Thyroid gland (tissue), 4 donors: ENCODE measurements at regions not wholly inside any gene's neighbourhood (a gene's known extent, or its start where the extent isn't known, plus 50 kb on each side); places are given as distances from the start of the nearest gene placed in this dataset.
"Not testable (repeated sequence)": the region's sequence is repeated elsewhere in the genome, so short reads cannot be mapped to it uniquely, and the experiment has no call there.

Source experiments
- POLR2A ChIP-seq, 2 donors: fragments of 450-650 bp; IDR thresholded peaks; one replicate each; pipeline ENCODE4 v1.6.1; 2017; ENCODE audit warnings: antibody characterized with exemption in 2 of 2, mild to moderate bottlenecking in 2 of 2, moderate library complexity in 1 of 2
- TF ChIP-seq, protein P1 (sequence below), 6 experiments: fragments of 200-600 bp in 3 of 6; fragments of 450-650 bp in 3 of 6; sonication (generic) in 3 of 6; IDR thresholded peaks; one replicate each; pipeline ENCODE4 v1.5.1; 2016 to 2019; ENCODE audit warnings: antibody characterized with exemption in 6 of 6, mild to moderate bottlenecking in 2 of 6, inconsistent platforms in 1 of 6, moderate library complexity in 1 of 6

DNA sequence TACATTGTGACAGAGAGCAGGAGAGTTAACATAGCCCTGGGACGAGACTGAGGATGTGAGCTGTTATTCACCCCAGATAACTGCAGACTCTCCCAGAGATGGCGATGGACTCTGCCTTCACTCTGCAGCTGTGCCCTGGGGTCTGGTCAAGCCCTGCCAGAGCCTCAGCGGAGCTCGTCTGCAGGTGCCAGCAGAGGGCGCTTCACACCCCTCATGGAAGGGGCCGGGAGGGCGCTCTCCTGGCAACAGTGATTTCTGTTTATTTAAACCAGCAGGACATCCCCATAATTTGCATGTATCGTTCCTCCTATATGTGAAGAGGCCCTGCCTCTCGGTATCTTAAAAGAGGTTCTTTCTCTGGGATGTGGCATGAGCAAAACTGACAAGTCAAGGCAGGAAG lies 1329.8 kb downstream of the RPIA start:
- TF ChIP-seq, protein P1, sequence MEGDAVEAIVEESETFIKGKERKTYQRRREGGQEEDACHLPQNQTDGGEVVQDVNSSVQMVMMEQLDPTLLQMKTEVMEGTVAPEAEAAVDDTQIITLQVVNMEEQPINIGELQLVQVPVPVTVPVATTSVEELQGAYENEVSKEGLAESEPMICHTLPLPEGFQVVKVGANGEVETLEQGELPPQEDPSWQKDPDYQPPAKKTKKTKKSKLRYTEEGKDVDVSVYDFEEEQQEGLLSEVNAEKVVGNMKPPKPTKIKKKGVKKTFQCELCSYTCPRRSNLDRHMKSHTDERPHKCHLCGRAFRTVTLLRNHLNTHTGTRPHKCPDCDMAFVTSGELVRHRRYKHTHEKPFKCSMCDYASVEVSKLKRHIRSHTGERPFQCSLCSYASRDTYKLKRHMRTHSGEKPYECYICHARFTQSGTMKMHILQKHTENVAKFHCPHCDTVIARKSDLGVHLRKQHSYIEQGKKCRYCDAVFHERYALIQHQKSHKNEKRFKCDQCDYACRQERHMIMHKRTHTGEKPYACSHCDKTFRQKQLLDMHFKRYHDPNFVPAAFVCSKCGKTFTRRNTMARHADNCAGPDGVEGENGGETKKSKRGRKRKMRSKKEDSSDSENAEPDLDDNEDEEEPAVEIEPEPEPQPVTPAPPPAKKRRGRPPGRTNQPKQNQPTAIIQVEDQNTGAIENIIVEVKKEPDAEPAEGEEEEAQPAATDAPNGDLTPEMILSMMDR (IDR thresholded peaks at IDR 0.05) = not testable (repeated sequence)
- not testable (repeated sequence) for TF ChIP-seq POLR2A (IDR thresholded peaks at IDR 0.05)
